ENCODE measurements at regions not wholly inside any gene's neighbourhood (a gene's known extent, or its start where the extent isn't known, plus 50 kb on each side); places are given as distances from the start of the nearest gene placed in this dataset.

- no peak overlapping the region for H3K4me3 Mint-ChIP-seq (ENCODE audit: low read depth)
Observed at GRCh38 chr9:134498814-134499166, 142.8 kb upstream of the COL5A1 start.

GRCh38 chr9:134500931-134501760 is 140.5 kb upstream of the COL5A1 start:
- DNase-seq (ENCODE audit: low spot score, unreplicated experiment), result no peak
- TF ChIP-seq CTCF (IDR thresholded peaks at IDR 0.05; ENCODE audit: unreplicated experiment), result no peak
- no peaks in the 10 kb centered on the region for H3K4me1 Mint-ChIP-seq (ENCODE audit: low read depth)
- no peaks in the 10 kb centered on the region for H3K27me3 Mint-ChIP-seq
- no peak overlapping the region for H3K27ac Mint-ChIP-seq
- no peaks in the 10 kb centered on the region for H3K9me3 Mint-ChIP-seq (ENCODE audit: low read depth)
- no peaks in the 10 kb centered on the region for H3K36me3 Mint-ChIP-seq (ENCODE audit: insufficient read depth)
- no peak overlapping the region for H3K4me3 Mint-ChIP-seq (ENCODE audit: low read depth)

More at GRCh38 chr9:134498814-134499166, 142.8 kb upstream of the COL5A1 start:
- no peak for DNase-seq (ENCODE audit: low spot score, unreplicated experiment)
- Mint-ChIP-seq H3K27ac (no peak overlapping the region), H3K36me3 (ENCODE audit: insufficient read depth) (no peaks in the 10 kb centered on the region), H3K9me3 (ENCODE audit: low read depth) (no peaks in the 10 kb centered on the region), H3K4me1 (ENCODE audit: low read depth) (no peaks in the 10 kb centered on the region), H3K27me3 (peaks cover 5% of the 10 kb centered on the region)
- TF ChIP-seq CTCF (IDR thresholded peaks at IDR 0.05; ENCODE audit: unreplicated experiment), result no peak

GRCh38 chr9:134501761-134502265 is 139.8 kb upstream of the COL5A1 start:
- no peak for TF ChIP-seq CTCF (IDR thresholded peaks at IDR 0.05; ENCODE audit: unreplicated experiment)
- no peak overlapping the region for H3K27ac Mint-ChIP-seq
- DNase-seq (ENCODE audit: low spot score, unreplicated experiment), result no peak
- H3K36me3 Mint-ChIP-seq (ENCODE audit: insufficient read depth), result no peaks in the 10 kb centered on the region
- no peaks in the 10 kb centered on the region for H3K4me1 Mint-ChIP-seq (ENCODE audit: low read depth)
- no peaks in the 10 kb centered on the region for H3K9me3 Mint-ChIP-seq (ENCODE audit: low read depth)
- no peaks in the 10 kb centered on the region for H3K27me3 Mint-ChIP-seq
- no peak overlapping the region for H3K4me3 Mint-ChIP-seq (ENCODE audit: low read depth)

GRCh38 chr9:134502266-134502791 is 139.3 kb upstream of the COL5A1 start:
- Mint-ChIP-seq H3K9me3 (ENCODE audit: low read depth) (no peaks in the 10 kb centered on the region), H3K36me3 (ENCODE audit: insufficient read depth) (no peaks in the 10 kb centered on the region), H3K4me3 (ENCODE audit: low read depth) (no peak overlapping the region), H3K27me3 (no peaks in the 10 kb centered on the region), H3K27ac (no peak overlapping the region), H3K4me1 (ENCODE audit: low read depth) (no peaks in the 10 kb centered on the region)
- TF ChIP-seq CTCF (IDR thresholded peaks at IDR 0.05; ENCODE audit: unreplicated experiment), result no peak
- DNase-seq (ENCODE audit: low spot score, unreplicated experiment), result no peak

- DNase-seq (ENCODE audit: low spot score, unreplicated experiment), result no peak
- no peaks in the 10 kb centered on the region for H3K9me3 Mint-ChIP-seq (ENCODE audit: low read depth)
- no peaks in the 10 kb centered on the region for H3K4me1 Mint-ChIP-seq (ENCODE audit: low read depth)
- no peaks in the 10 kb centered on the region for H3K36me3 Mint-ChIP-seq (ENCODE audit: insufficient read depth)
- no peaks in the 10 kb centered on the region for H3K27me3 Mint-ChIP-seq
- no peak for TF ChIP-seq CTCF (IDR thresholded peaks at IDR 0.05; ENCODE audit: unreplicated experiment)
- no peak overlapping the region for H3K4me3 Mint-ChIP-seq (ENCODE audit: low read depth)
- H3K27ac Mint-ChIP-seq, result no peak overlapping the region
Observed at GRCh38 chr9:134502809-134503211, 138.8 kb upstream of the COL5A1 start.
